OCI-LY7 (cell line): ENCODE measurements at regions not wholly inside any gene's neighbourhood (a gene's known extent, or its start where the extent isn't known, plus 50 kb on each side); places are given as distances from the start of the nearest gene placed in this dataset.

Experiments
- EZH2phosphoT487 ChIP-seq: fragments of 200-600 bp; sonication (generic); IDR thresholded peaks from 2 replicates; pipeline ENCODE4 v1.6.1; 2018; ENCODE audit warnings: low read depth, borderline replicate concordance, mild to moderate bottlenecking, mixed run types, antibody characterized with exemption, low read length, moderate library complexity, mixed read lengths
- TF ChIP-seq, protein P1 (sequence below): fragments of 200-600 bp; sonication (generic); conservative IDR thresholded peaks from 2 replicates; pipeline ENCODE4 v1.5.1; 2014; ENCODE audit warnings: mild to moderate bottlenecking, antibody characterized with exemption, low read length, moderate library complexity, mixed read lengths

DNA sequence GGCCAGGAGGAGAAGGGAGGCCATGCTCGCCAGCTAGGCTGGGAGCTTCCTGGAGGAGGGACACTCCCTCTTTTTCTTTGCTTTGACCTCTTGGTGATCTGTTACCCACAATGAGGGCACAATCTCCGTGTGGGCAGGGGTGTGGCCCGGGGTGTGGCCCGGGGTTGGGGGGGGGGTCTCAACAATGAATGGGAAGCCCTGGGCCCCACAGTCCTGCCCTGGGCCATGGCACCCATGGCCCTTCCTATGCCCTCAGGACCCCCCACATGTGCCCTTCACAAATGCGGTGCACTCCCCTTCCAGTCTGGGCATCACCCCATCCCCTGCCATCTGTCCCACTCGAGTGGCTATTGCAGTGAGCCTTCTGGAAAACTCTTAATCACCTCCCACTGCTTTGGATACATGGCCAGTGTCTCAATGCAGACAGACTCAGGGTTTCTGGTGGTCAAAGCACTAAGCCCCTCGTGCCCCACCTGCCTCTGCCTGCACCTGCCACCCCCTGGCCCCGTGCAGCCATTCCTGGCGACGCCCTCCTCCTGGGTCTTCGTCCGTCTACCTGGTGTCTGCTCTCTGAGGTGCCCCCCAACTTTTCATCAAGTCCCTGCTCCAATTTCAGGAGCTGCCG is 611.3 kb downstream of the TBC1D22A start:
- TF ChIP-seq, protein P1, sequence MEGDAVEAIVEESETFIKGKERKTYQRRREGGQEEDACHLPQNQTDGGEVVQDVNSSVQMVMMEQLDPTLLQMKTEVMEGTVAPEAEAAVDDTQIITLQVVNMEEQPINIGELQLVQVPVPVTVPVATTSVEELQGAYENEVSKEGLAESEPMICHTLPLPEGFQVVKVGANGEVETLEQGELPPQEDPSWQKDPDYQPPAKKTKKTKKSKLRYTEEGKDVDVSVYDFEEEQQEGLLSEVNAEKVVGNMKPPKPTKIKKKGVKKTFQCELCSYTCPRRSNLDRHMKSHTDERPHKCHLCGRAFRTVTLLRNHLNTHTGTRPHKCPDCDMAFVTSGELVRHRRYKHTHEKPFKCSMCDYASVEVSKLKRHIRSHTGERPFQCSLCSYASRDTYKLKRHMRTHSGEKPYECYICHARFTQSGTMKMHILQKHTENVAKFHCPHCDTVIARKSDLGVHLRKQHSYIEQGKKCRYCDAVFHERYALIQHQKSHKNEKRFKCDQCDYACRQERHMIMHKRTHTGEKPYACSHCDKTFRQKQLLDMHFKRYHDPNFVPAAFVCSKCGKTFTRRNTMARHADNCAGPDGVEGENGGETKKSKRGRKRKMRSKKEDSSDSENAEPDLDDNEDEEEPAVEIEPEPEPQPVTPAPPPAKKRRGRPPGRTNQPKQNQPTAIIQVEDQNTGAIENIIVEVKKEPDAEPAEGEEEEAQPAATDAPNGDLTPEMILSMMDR = no peak
- no peak for TF ChIP-seq EZH2phosphoT487
